ENCODE measurements at regions not wholly inside any gene's neighbourhood (a gene's known extent, or its start where the extent isn't known, plus 50 kb on each side); places are given as distances from the start of the nearest gene placed in this dataset.

GRCh38 chr12:106006382-106006781, 132.4 kb downstream of the NUAK1 start:
- in situ Hi-C loops (cut with MboI), result no loop called here
- CTCF ChIA-PET, result no interaction called here
- no peaks in the 10 kb centered on the region for H3K36me3 ChIP-seq (ENCODE audit: control insufficient read depth in 2 of 2, insufficient read depth in 2 of 2, low read length in 1 of 2)
- POLR2A ChIA-PET, result no interaction called here
- BruUV-seq (replicated peaks), result no TSS peak
- H3K4me3 ChIP-seq, result no peak overlapping the region
- no peak overlapping the region for H2AFZ ChIP-seq (ENCODE audit: control insufficient read depth, low read depth, low read length)
- H3K4me1 ChIP-seq (ENCODE audit: control insufficient read depth, insufficient read depth, low read length), result no peaks in the 10 kb centered on the region
- DNase-seq (ENCODE audit: low read depth, low spot score) (no peak), ATAC-seq (no peak), FAIRE-seq (no peak)
- 11% methylated on average over 4 of the region's 4 CpGs for WGBS (ENCODE audit: insufficient coverage, insufficient replicate concordance, low lambda C conversion rate, missing lambda C conversion rate)
- H3K27ac ChIP-seq (ENCODE audit: control insufficient read depth, insufficient read depth), result no peak overlapping the region
- intact Hi-C loops (cut with micrococcal nuclease; ENCODE audit: unreplicated experiment), result no loop called here
- no peaks in the 10 kb centered on the region; a peak in 1 of 4 replicates for H3K27me3 ChIP-seq (replicated peaks in 1 of 2; ENCODE audit: control insufficient read depth in 2 of 2, insufficient read depth in 2 of 2, low read length in 1 of 2)
- no peak overlapping the region for H3K9ac ChIP-seq (ENCODE audit: control insufficient read depth, insufficient read depth, low read length)
- RAD21 ChIA-PET (ENCODE audit: unreplicated experiment), result no interaction called here
- no peak overlapping the region for H3K4me2 ChIP-seq (ENCODE audit: control insufficient read depth, insufficient read depth)
- no peaks in the 10 kb centered on the region for H4K20me1 ChIP-seq (ENCODE audit: control insufficient read depth, insufficient read depth)
- SMC1A ChIA-PET (ENCODE audit: uncharacterized antibody, unreplicated experiment), result no interaction called here
- no peaks in the 10 kb centered on the region for H3K79me2 ChIP-seq (ENCODE audit: control insufficient read depth, insufficient read depth, low read length)
- H3K9me3 ChIP-seq (replicated peaks; ENCODE audit: control insufficient read depth, insufficient read depth, low read length), result no peaks in the 10 kb centered on the region
- no peak for TF ChIP-seq ATF2 (IDR thresholded peaks at IDR 0.05; ENCODE audit: low read length)
- no peak for TF ChIP-seq STAT1 (conservative IDR thresholded peaks at IDR 0.05)
- TF ChIP-seq NFXL1 (IDR thresholded peaks at IDR 0.05; ENCODE audit: borderline replicate concordance), result no peak
- no peak for TF ChIP-seq BACH1 (IDR thresholded peaks at IDR 0.05; ENCODE audit: borderline replicate concordance)
- TF ChIP-seq ZBTB11 (CRISPR knock-in tag; IDR thresholded peaks at IDR 0.05), result no peak
- TF ChIP-seq MXI1 (IDR thresholded peaks at IDR 0.05; ENCODE audit: low read depth, low read length), result no peak
- no peak for TF ChIP-seq PAX8 (IDR thresholded peaks at IDR 0.05)
- TF ChIP-seq MYB (IDR thresholded peaks at IDR 0.05; ENCODE audit: borderline replicate concordance, low read depth, low read length), result no peak
- no peak for TF ChIP-seq SPI1 (IDR thresholded peaks at IDR 0.05; ENCODE audit: borderline replicate concordance, insufficient read depth, low read depth, low read length)
- no peak for TF ChIP-seq EED (IDR thresholded peaks at IDR 0.05; ENCODE audit: low read depth)
- TF ChIP-seq NKRF (conservative IDR thresholded peaks at IDR 0.05), result no peak
- TF ChIP-seq SREBF2 (IDR thresholded peaks at IDR 0.05; ENCODE audit: low read length), result no peak
- no peak for TF ChIP-seq ZNF24 (IDR thresholded peaks at IDR 0.05)
- no peak for TF ChIP-seq YY1 (IDR thresholded peaks at IDR 0.05; ENCODE audit: low read depth, low read length)
- TF ChIP-seq USF1 (IDR thresholded peaks at IDR 0.05; ENCODE audit: borderline replicate concordance, extremely low read length, insufficient read depth, low read depth, low read length), result no peak
